ENCODE measurements at regions not wholly inside any gene's neighbourhood (a gene's known extent, or its start where the extent isn't known, plus 50 kb on each side); places are given as distances from the start of the nearest gene placed in this dataset.

DNA sequence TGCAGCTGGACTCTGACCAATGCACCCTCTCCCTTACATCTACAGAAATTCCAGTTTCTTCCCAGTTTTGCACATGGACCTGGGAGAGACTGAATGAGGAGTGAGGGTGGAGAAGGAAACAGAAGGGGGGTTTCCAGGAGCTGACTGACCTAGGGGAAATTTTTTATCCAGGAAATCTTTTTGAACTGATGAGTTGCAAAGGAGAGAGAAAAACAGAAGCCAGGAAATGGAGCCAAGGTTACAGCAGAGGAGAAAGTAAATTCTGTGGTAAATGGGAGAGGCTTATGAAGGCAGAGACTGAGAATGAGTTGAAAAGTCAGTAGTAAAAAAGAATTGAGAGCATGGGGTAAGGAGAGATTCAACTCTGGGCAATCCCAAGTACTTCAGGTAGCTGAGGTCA is 192.8 kb downstream of the SMIM20 start:
- Histone ChIP-seq H4K20me1 (ENCODE audit: insufficient read depth, poor library complexity, severe bottlenecking) (no peaks in the 10 kb centered on the region), H3K9me3 (ENCODE audit: low read depth) (no peaks in the 10 kb centered on the region), H3K4me3 (no peak overlapping the region), H3K36me3 (replicated peaks; ENCODE audit: insufficient read depth, low read depth) (no peaks in the 10 kb centered on the region), H3K27me3 (no peaks in the 10 kb centered on the region), H3K9me2 (replicated peaks; ENCODE audit: insufficient read depth) (no peaks in the 10 kb centered on the region), H3K79me2 (no peaks in the 10 kb centered on the region), H2AFZ (no peak overlapping the region), H3K4me2 (no peak overlapping the region), H3K27ac (no peak overlapping the region), H3K4me1 (ENCODE audit: insufficient read depth) (peaks cover 7% of the 10 kb centered on the region)
- TF ChIP-seq EZH2 (IDR thresholded peaks at IDR 0.05; ENCODE audit: borderline replicate concordance), result no peak
- TF ChIP-seq, protein P1, sequence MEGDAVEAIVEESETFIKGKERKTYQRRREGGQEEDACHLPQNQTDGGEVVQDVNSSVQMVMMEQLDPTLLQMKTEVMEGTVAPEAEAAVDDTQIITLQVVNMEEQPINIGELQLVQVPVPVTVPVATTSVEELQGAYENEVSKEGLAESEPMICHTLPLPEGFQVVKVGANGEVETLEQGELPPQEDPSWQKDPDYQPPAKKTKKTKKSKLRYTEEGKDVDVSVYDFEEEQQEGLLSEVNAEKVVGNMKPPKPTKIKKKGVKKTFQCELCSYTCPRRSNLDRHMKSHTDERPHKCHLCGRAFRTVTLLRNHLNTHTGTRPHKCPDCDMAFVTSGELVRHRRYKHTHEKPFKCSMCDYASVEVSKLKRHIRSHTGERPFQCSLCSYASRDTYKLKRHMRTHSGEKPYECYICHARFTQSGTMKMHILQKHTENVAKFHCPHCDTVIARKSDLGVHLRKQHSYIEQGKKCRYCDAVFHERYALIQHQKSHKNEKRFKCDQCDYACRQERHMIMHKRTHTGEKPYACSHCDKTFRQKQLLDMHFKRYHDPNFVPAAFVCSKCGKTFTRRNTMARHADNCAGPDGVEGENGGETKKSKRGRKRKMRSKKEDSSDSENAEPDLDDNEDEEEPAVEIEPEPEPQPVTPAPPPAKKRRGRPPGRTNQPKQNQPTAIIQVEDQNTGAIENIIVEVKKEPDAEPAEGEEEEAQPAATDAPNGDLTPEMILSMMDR (IDR thresholded peaks at IDR 0.05; ENCODE audit: poor library complexity), result no peak
- no peak for TF ChIP-seq EZH2phosphoT487 (IDR thresholded peaks at IDR 0.05; ENCODE audit: low read depth, severe bottlenecking, unreplicated experiment)
- DNase-seq (ENCODE audit: low spot score), result no peak

DNA sequence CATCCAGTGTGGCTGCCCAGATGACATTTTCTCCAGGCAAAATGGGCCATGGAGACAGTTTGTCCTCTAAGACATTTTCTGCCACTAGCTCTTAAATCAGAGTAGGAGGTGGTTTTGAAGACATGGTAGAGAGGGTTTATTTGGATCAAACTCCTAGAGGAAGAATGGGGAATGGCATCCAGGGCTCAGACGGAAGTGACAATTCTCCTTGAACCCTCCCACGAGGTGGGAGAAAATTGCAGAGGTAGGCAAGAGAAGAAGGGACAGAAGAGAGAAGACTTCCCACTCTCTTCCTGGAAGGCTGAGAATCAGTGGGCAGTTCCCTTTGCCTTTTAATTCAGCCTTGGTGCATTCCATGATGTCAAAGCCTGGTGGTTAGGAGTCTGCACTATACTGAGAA is 194.0 kb downstream of the SMIM20 start:
- H3K79me2 ChIP-seq, result no peaks in the 10 kb centered on the region
- no peaks in the 10 kb centered on the region for H4K20me1 ChIP-seq (ENCODE audit: insufficient read depth, poor library complexity, severe bottlenecking)
- 86% methylated on average over 2 of the region's 2 CpGs for WGBS (ENCODE audit: low lambda C conversion rate, missing lambda C conversion rate)
- TF ChIP-seq, protein P1 (IDR thresholded peaks at IDR 0.05; ENCODE audit: poor library complexity), result no peak
- TF ChIP-seq EZH2phosphoT487 (IDR thresholded peaks at IDR 0.05; ENCODE audit: low read depth, severe bottlenecking, unreplicated experiment), result no peak
- no peak for TF ChIP-seq EZH2 (IDR thresholded peaks at IDR 0.05; ENCODE audit: borderline replicate concordance)
- no peaks in the 10 kb centered on the region for H3K27me3 ChIP-seq
- DNase-seq (ENCODE audit: low spot score), result no peak
- peaks cover 7% of the 10 kb centered on the region for H3K4me1 ChIP-seq (ENCODE audit: insufficient read depth)
- H3K9me3 ChIP-seq (ENCODE audit: low read depth), result no peaks in the 10 kb centered on the region
- no peaks in the 10 kb centered on the region for H3K36me3 ChIP-seq (replicated peaks; ENCODE audit: insufficient read depth, low read depth)
- H3K4me2 ChIP-seq, result no peak overlapping the region
- no peaks in the 10 kb centered on the region for H3K9me2 ChIP-seq (replicated peaks; ENCODE audit: insufficient read depth)
- H3K27ac ChIP-seq, result no peak overlapping the region
- H3K4me3 ChIP-seq, result no peak overlapping the region
- no peak overlapping the region for H2AFZ ChIP-seq

DNA sequence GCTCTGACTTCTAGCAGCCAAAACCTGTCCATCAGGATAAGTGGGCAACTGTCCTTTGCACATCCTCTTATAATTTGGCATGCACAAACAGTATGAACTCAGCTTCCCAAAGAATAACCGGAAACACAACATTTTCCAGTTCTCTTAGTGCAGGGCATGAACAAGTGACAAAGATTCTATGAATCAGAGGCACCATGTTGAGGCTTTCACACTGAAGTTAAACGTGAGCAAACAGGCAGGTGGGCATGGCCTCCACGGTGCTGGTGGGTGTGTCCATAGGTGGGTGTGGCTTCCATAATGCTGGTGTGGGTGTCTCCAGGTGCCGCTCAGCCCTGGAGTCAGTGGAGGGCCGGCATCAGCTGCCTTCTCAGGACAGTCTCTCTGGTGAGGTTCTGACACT is 196.5 kb downstream of the SMIM20 start:
- no peak for TF ChIP-seq EZH2 (IDR thresholded peaks at IDR 0.05; ENCODE audit: borderline replicate concordance)
- TF ChIP-seq, protein P1 (IDR thresholded peaks at IDR 0.05; ENCODE audit: poor library complexity), result no peak
- no peak for TF ChIP-seq EZH2phosphoT487 (IDR thresholded peaks at IDR 0.05; ENCODE audit: low read depth, severe bottlenecking, unreplicated experiment)
- Histone ChIP-seq H3K79me2 (no peaks in the 10 kb centered on the region), H3K27ac (no peak overlapping the region), H3K36me3 (replicated peaks; ENCODE audit: insufficient read depth, low read depth) (no peaks in the 10 kb centered on the region), H3K9me3 (ENCODE audit: low read depth) (no peaks in the 10 kb centered on the region), H3K4me2 (no peak overlapping the region), H3K27me3 (no peaks in the 10 kb centered on the region), H3K4me3 (no peak overlapping the region), H3K9me2 (replicated peaks; ENCODE audit: insufficient read depth) (no peaks in the 10 kb centered on the region), H4K20me1 (ENCODE audit: insufficient read depth, poor library complexity, severe bottlenecking) (no peaks in the 10 kb centered on the region), H2AFZ (no peak overlapping the region), H3K4me1 (ENCODE audit: insufficient read depth) (peaks cover 7% of the 10 kb centered on the region)
- DNase-seq (ENCODE audit: low spot score), result no peak
- WGBS (ENCODE audit: low lambda C conversion rate, missing lambda C conversion rate), result 67% methylated on average over 5 of the region's 5 CpGs

DNA sequence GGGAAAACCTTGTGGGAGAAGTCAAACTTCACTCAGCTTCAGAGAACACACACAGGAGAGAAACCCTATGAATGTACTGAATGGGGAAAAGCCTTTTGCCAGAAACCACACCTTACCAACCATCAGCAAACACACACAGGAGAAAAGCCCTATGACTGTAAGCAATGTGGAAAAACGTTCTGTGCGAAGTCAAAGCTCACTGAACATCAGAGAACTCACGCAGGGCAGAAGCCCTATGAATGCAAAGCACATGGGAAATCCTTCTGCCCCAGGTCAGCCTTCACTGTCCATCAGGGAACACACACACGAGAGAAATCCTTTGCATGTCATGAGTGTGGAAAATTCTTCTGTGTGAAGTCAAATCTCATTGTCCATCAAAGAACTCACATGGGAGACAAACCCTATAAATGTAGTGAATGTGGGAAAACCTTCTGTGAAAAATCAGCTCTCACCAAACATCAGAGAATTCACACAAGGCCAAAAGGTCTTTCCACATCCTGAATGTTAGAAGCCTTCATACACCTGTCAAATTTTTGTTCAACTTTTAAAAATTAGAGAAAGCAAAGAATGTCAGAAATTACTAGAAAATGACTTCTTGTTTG is 199.4 kb downstream of the SMIM20 start:
- no peak overlapping the region for H2AFZ ChIP-seq
- 92% methylated on average over 4 of the region's 4 CpGs for WGBS (ENCODE audit: low lambda C conversion rate, missing lambda C conversion rate)
- no peak for DNase-seq (ENCODE audit: low spot score)
- TF ChIP-seq EZH2phosphoT487 (IDR thresholded peaks at IDR 0.05; ENCODE audit: low read depth, severe bottlenecking, unreplicated experiment) (no peak), EZH2 (IDR thresholded peaks at IDR 0.05; ENCODE audit: borderline replicate concordance) (no peak)
- TF ChIP-seq, protein P1 (IDR thresholded peaks at IDR 0.05; ENCODE audit: poor library complexity), result no peak
- H3K36me3 ChIP-seq (replicated peaks; ENCODE audit: insufficient read depth, low read depth), result no peaks in the 10 kb centered on the region
- H3K9me3 ChIP-seq (ENCODE audit: low read depth), result no peaks in the 10 kb centered on the region
- no peaks in the 10 kb centered on the region for H4K20me1 ChIP-seq (ENCODE audit: insufficient read depth, poor library complexity, severe bottlenecking)
- no peak overlapping the region for H3K4me3 ChIP-seq
- no peaks in the 10 kb centered on the region for H3K27me3 ChIP-seq
- no peaks in the 10 kb centered on the region for H3K79me2 ChIP-seq
- no peak overlapping the region for H3K4me2 ChIP-seq
- no peaks in the 10 kb centered on the region for H3K9me2 ChIP-seq (replicated peaks; ENCODE audit: insufficient read depth)
- H3K27ac ChIP-seq, result no peak overlapping the region
- no peaks in the 10 kb centered on the region for H3K4me1 ChIP-seq (ENCODE audit: insufficient read depth)

All from hepatocyte (in vitro differentiated cells).